K562 (cell line): ENCODE measurements at regions not wholly inside any gene's neighbourhood (a gene's known extent, or its start where the extent isn't known, plus 50 kb on each side); places are given as distances from the start of the nearest gene placed in this dataset.

Source experiments
- ATAC-seq: fragments of 200-7000 bp; cut with Tn5 transposase; 3 replicates; pipeline ENCODE4 v1.9.1; 2020; ENCODE audit warnings: moderate library complexity
- BruUV-seq: library from RNA; stranded (reverse); fragments of 400-500 nt; replicated peaks from 2 replicates; lab custom pipeline; 2021; lab: Mats Ljungman, UMichigan
- CTCF ChIA-PET: fragments of 300-600 bp; formaldehyde crosslinking; extraction: SDS; loops from one replicate; lab custom pipeline; 2021; ENCODE audit warnings: low intra/inter-chr PET ratio; lab: Yijun Ruan, JAX
- POLR2A ChIA-PET: fragments of 300-600, 350-650 bp; sonication (Branson Sonifier 250); formaldehyde crosslinking; extraction: SDS; loops from one replicate; lab custom pipeline; 2021; ENCODE audit warnings: antibody characterized with exemption, inconsistent platforms; lab: Yijun Ruan, JAX
- DNase-seq, 4 experiments: peaks; one replicate each; pipeline versions ENCODE4 v3.0.0 to v3.0.0-alpha.2; 2011 to 2018; ENCODE audit warnings: low spot score in 3 of 4, mixed read lengths in 3 of 4; ENCODE audit errors: extremely low read depth in 1 of 4
- FAIRE-seq: peaks from 2 replicates; lab custom pipeline; 2011; peaks lifted over from hg19 to GRCh38; lab: Jason Lieb, UNC
- H2AFZ ChIP-seq: 2 replicates; pipeline ENCODE4 v1.6.0; 2011; ENCODE audit warnings: low read depth, low read length, control low read depth, inconsistent platforms
- H3K27ac ChIP-seq: fragments of 200-600 bp; 3 replicates; pipeline ENCODE4 v1.8.0; 2011; ENCODE audit warnings: low read depth, mild to moderate bottlenecking, control low read depth, inconsistent platforms, low read length, moderate library complexity, mixed read lengths; ENCODE audit errors: extremely low read depth
- H3K27me3 ChIP-seq, 2 experiments: fragments of 300-600 bp in 1 of 2; 2 replicates in 1 of 2; 3 replicates in 1 of 2; pipeline versions ENCODE4 v1.6.0 to v1.8.0; 2011; ENCODE audit warnings: inconsistent platforms in 2 of 2, low read length in 2 of 2, mild to moderate bottlenecking in 1 of 2, mixed read lengths in 1 of 2, moderate library complexity in 1 of 2; ENCODE audit not compliant: control insufficient read depth in 2 of 2, insufficient read depth in 2 of 2
- H3K36me3 ChIP-seq: fragments of 300-600 bp; 3 replicates; pipeline ENCODE4 v1.8.0; 2011; ENCODE audit warnings: mild to moderate bottlenecking, low read length, inconsistent platforms; ENCODE audit not compliant: control insufficient read depth, insufficient read depth
- H3K4me1 ChIP-seq, 2 experiments: fragments of 200-600 bp in 1 of 2; replicated peaks in 1 of 2; 2 replicates in 1 of 2; 3 replicates in 1 of 2; pipeline versions ENCODE4 v1.5.1 to v1.8.0; 2011; ENCODE audit warnings: inconsistent platforms in 2 of 2, low read length in 2 of 2, mild to moderate bottlenecking in 1 of 2, mixed read lengths in 1 of 2, moderate library complexity in 1 of 2; ENCODE audit not compliant: control insufficient read depth in 2 of 2, insufficient read depth in 2 of 2
- H3K4me2 ChIP-seq: 2 replicates; pipeline ENCODE4 v1.6.1; 2011; ENCODE audit warnings: low read length, control low read depth, inconsistent platforms, mixed read lengths; ENCODE audit not compliant: insufficient read depth
- H3K4me3 ChIP-seq: fragments of 200-600 bp; sonication (generic), shearing (Covaris generic); 2 replicates; pipeline ENCODE4 v1.5.1; 2016; ENCODE audit warnings: control low read depth, inconsistent platforms
- H3K79me2 ChIP-seq: fragments of 200-600 bp; 3 replicates; pipeline ENCODE4 v1.8.0; 2011; ENCODE audit warnings: low read length, inconsistent platforms; ENCODE audit not compliant: control insufficient read depth, insufficient read depth
- H3K9ac ChIP-seq, 2 experiments: 2 replicates each; pipeline versions ENCODE4 v1.6.0 to v1.6.1; 2011; ENCODE audit warnings: low read depth in 2 of 2, low read length in 2 of 2, control low read depth in 1 of 2, inconsistent platforms in 1 of 2, mild to moderate bottlenecking in 1 of 2, mixed read lengths in 1 of 2; ENCODE audit not compliant: insufficient read depth in 1 of 2
- H3K9me1 ChIP-seq: one replicate; pipeline ENCODE4 v1.6.0; 2011; ENCODE audit warnings: inconsistent platforms, mild to moderate bottlenecking, low read length, moderate library complexity; ENCODE audit not compliant: control insufficient read depth, insufficient read depth
- H3K9me3 ChIP-seq: replicated peaks from 2 replicates; pipeline ENCODE4 v1.5.1; 2011; ENCODE audit warnings: low read depth, low read length, inconsistent platforms; ENCODE audit not compliant: control insufficient read depth, insufficient read depth
- H4K20me1 ChIP-seq: replicated peaks from 2 replicates; pipeline ENCODE4 v1.6.1; 2011; ENCODE audit warnings: low read length, inconsistent platforms, mixed read lengths; ENCODE audit not compliant: control insufficient read depth, insufficient read depth
- ARID4B ChIP-seq: sonication (generic); formaldehyde crosslinking; IDR thresholded peaks from 2 replicates; pipeline ENCODE4 v1.8.0; 2022; ENCODE audit warnings: mild to moderate bottlenecking, missing genetic modification reagents
- CREB1 ChIP-seq, 2 experiments: sonication (generic) in 1 of 2; formaldehyde crosslinking in 1 of 2; IDR thresholded peaks; 2 replicates each; pipeline versions ENCODE4 v1.6.1 to v1.8.0; 2012 to 2022; ENCODE audit warnings: inconsistent platforms in 1 of 2, mild to moderate bottlenecking in 1 of 2, missing genetic modification reagents in 1 of 2, moderate library complexity in 1 of 2
- EP300 ChIP-seq: IDR thresholded peaks from 2 replicates; pipeline ENCODE4 v1.6.1; 2012; ENCODE audit warnings: low read length, improper control_type of control experiment
- HEY1 ChIP-seq: fragments of 250-450 bp; sonication (Bioruptor Pico); IDR thresholded peaks from 2 replicates; pipeline ENCODE4 v1.5.0; 2020; ENCODE audit warnings: mild to moderate bottlenecking, moderate library complexity, borderline replicate concordance
- JUND ChIP-seq, 2 experiments: IDR thresholded peaks; 2 replicates in 1 of 2; 3 replicates in 1 of 2; pipeline ENCODE4 v1.6.1; 2011; ENCODE audit warnings: borderline replicate concordance in 2 of 2, low read depth in 2 of 2, low read length in 2 of 2, improper control_type of control experiment in 1 of 2, missing biosample characterization in 1 of 2, missing genetic modification characterization in 1 of 2, missing genetic modification reagents in 1 of 2
- MCM3 ChIP-seq: fragments of 450-650 bp; IDR thresholded peaks from 2 replicates; pipeline ENCODE4 v1.6.1; 2016
- NR4A1 ChIP-seq, 2 experiments: fragments of 250-450 bp in 1 of 2; fragments of 450-650 bp in 1 of 2; sonication (Bioruptor Pico) in 1 of 2; IDR thresholded peaks; 2 replicates each; pipeline versions ENCODE4 v1.4.0 to v1.6.1; 2016 to 2020; ENCODE audit warnings: mild to moderate bottlenecking in 2 of 2, missing compliant biosample characterization in 1 of 2, missing genetic modification characterization in 1 of 2, moderate library complexity in 1 of 2
- PCBP1 ChIP-seq: fragments of 200-400 bp; formaldehyde crosslinking; IDR thresholded peaks from 2 replicates; pipeline ENCODE4 v1.6.1; 2018; ENCODE audit warnings: mild to moderate bottlenecking, low read depth, low read length; ENCODE audit not compliant: poor library complexity, severe bottlenecking
- PHF20 ChIP-seq: fragments of 450-650 bp; IDR thresholded peaks from 2 replicates; pipeline ENCODE4 v1.6.1; 2018; ENCODE audit not compliant: partially characterized antibody
- RBM25 ChIP-seq: fragments of 200-400 bp; formaldehyde crosslinking; IDR thresholded peaks from 2 replicates; pipeline ENCODE4 v1.6.1; 2018; ENCODE audit warnings: low read length, low read depth, moderate library complexity; ENCODE audit not compliant: severe bottlenecking
- TRIM28 ChIP-seq: fragments of 450-650 bp; IDR thresholded peaks from 2 replicates; pipeline ENCODE4 v1.6.1; 2017
- ZBTB43 ChIP-seq: sonication (generic); formaldehyde crosslinking; IDR thresholded peaks from 2 replicates; pipeline ENCODE4 v1.8.0; 2023; ENCODE audit warnings: mild to moderate bottlenecking, missing genetic modification reagents
- ZEB2 ChIP-seq: fragments of 450-650 bp; IDR thresholded peaks from 2 replicates; pipeline ENCODE4 v1.6.1; 2016
- ZNF146 ChIP-seq: IDR thresholded peaks from one replicate; pipeline ENCODE4 v1.6.1; 2018; ENCODE audit warnings: missing compliant biosample characterization; ENCODE audit not compliant: unreplicated experiment
- ZNF57 ChIP-seq: fragments of 450-650 bp; formaldehyde crosslinking; IDR thresholded peaks from 2 replicates; pipeline ENCODE4 v1.4.0; 2020; ENCODE audit warnings: mild to moderate bottlenecking, moderate library complexity
- ZNF586 ChIP-seq: fragments of 450-650 bp; formaldehyde crosslinking; conservative IDR thresholded peaks from 2 replicates; pipeline ENCODE4 v1.4.0; 2020; ENCODE audit warnings: mild to moderate bottlenecking, moderate library complexity
- WGBS: fragments of 100-300 bp; shearing (Covaris generic); methylation state at CpG from one replicate; pipeline ENCODE4 v1.1.6; 2016; ENCODE audit warnings: low coverage, mixed read lengths; ENCODE audit not compliant: insufficient coverage; ENCODE audit errors: missing lambda C conversion rate; 5-methylcytosine and 5-hydroxymethylcytosine counted together
- in situ Hi-C: fragments of 300-500 bp; cut with MboI; formaldehyde crosslinking; loops from 4 replicates; pipeline ENCODE4 v1.15.0; 2018; ENCODE audit warnings: inconsistent platforms, mixed read lengths
- intact Hi-C: fragments of 100-400 bp; cut with micrococcal nuclease; formaldehyde crosslinking; loops from 2 replicates; pipeline ENCODE4 v1.14.2; 2022

GRCh38 chr3:147231111-147231510 is 175.2 kb downstream of the ZIC4 start:
- Histone ChIP-seq H3K36me3 (no peaks in the 10 kb centered on the region), H3K9me1 (no peaks in the 10 kb centered on the region), H3K4me2 (no peak overlapping the region), H3K79me2 (no peaks in the 10 kb centered on the region), H3K9me3 (no peaks in the 10 kb centered on the region)
- FAIRE-seq = no peak
- DNase-seq = no peak
- intact Hi-C loops = no loop called here
- no peak for ATAC-seq
- TF ChIP-seq CREB1 (IDR thresholded peaks at IDR 0.05) (no peak), CREB1 (CRISPR knock-in tag; IDR thresholded peaks at IDR 0.05) (no peak), PCBP1 (no peak), ZBTB43 (no peak), PHF20 (no peak), HEY1 (no peak), ZEB2 (no peak), NR4A1 (CRISPR knock-in tag; IDR thresholded peaks at IDR 0.05) (no peak), NR4A1 (tag; IDR thresholded peaks at IDR 0.05) (no peak), ZNF57 (no peak), ARID4B (no peak), ZNF146 (peak; percentile 74), EP300 (no peak), JUND (IDR thresholded peaks at IDR 0.05; ENCODE audit: borderline replicate concordance, low read depth, low read length) (no peak), JUND (tag; IDR thresholded peaks at IDR 0.05; ENCODE audit: borderline replicate concordance, low read depth, low read length) (no peak), ZNF586 (no peak), TRIM28 (no peak), MCM3 (no peak), RBM25 (peak; percentile 61)
- TF ChIP-seq, all 486 proteins: peak for 2
- H3K4me3 ChIP-seq = no peak overlapping the region
- 3% methylated on average over 2 of the region's 2 CpGs for WGBS
- H3K9ac ChIP-seq = no peak overlapping the region
- in situ Hi-C loops = no loop called here
- no peaks in the 10 kb centered on the region for H3K4me1 ChIP-seq
- H4K20me1 ChIP-seq = no peaks in the 10 kb centered on the region
- POLR2A ChIA-PET = no interaction called here
- H2AFZ ChIP-seq = no peak overlapping the region
- CTCF ChIA-PET = no interaction called here
- no peaks in the 10 kb centered on the region for H3K27me3 ChIP-seq
- BruUV-seq = no TSS peak
- no peak overlapping the region for H3K27ac ChIP-seq
